Right cardiac atrium (tissue), 5 donors: ENCODE measurements at regions not wholly inside any gene's neighbourhood (a gene's known extent, or its start where the extent isn't known, plus 50 kb on each side); places are given as distances from the start of the nearest gene placed in this dataset.

Experiments
- ATAC-seq, 2 donors: fragments of 200-7000 bp; cut with Tn5 transposase; one replicate each; pipeline versions ENCODE4 v1.8.0 to v1.9.1; 2020; ENCODE audit warnings: moderate library complexity in 2 of 2, mild to moderate bottlenecking in 1 of 2
- DNase-seq, 3 donors: peaks; one replicate each; pipeline ENCODE4 v3.0.0-alpha.2; 2020
- H3K27ac ChIP-seq: one replicate; pipeline ENCODE4 v1.5.1; 2013; ENCODE audit warnings: mild to moderate bottlenecking, low read length, control low read depth, moderate library complexity
- H3K27me3 ChIP-seq: one replicate; pipeline ENCODE4 v1.6.1; 2013; ENCODE audit not compliant: control insufficient read depth, insufficient read depth
- H3K4me1 ChIP-seq: one replicate; pipeline ENCODE4 v1.6.1; 2013; ENCODE audit warnings: low read length; ENCODE audit not compliant: control insufficient read depth, insufficient read depth
- H3K4me3 ChIP-seq: one replicate; pipeline ENCODE4 v1.5.1; 2013; ENCODE audit warnings: low read length, control low read depth
- H3K9me3 ChIP-seq: one replicate; pipeline ENCODE4 v1.6.1; 2013; ENCODE audit warnings: low read length; ENCODE audit not compliant: control insufficient read depth
- WGBS: extraction: QIAGEN DNeasy Blood & Tissue Kit; methylation state at CpG from one replicate; pipeline ENCODE4 v1.1.7; 2013; 5-methylcytosine and 5-hydroxymethylcytosine counted together
- intact Hi-C, 4 donors: fragments of 100-400 bp; cut with DNase I; formaldehyde crosslinking; loops; one replicate each; pipeline versions ENCODE4 v1.11.0 to v1.14.0; 2022 to 2023
- donor health status: healthy with polysubstance abuse.
- donor health status: DM: no; HTN: yes; CAD: no.
- donor health status: DM: no; HTN: no; CAD: no.
- donor health status: DM: no; HTN: yes; CAD: no; lungs with severe emphysema.
- donor health status: DM: yes; HTN: yes; CAD: no.

DNA sequence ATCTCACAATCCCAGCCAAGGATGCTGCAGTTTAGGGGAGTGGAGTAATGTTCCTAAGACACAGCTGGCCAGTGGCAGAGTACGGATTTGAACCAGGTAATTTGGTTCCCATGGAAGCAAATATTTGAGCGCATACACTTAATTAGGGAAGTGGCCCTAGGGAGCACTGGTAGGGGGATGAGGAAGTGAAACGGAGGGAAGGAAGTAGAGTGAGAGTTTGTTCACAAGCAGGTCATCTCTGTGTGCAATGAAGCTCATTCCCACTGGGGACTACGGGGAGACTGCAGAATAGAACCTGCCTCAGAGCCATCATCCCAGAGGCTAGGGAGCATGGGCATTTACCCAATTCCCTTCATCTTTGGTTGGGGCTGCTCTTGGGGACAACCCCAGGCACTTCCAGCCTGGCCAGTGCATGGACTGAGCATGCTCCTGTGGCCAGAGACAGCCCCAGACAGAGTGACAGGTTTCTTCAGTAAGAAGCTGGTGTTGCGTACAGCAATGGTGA is 317.2 kb upstream of the PROK2 start:
- ATAC-seq (peak; percentile 27 to 45), DNase-seq (no peak)
- no peak overlapping the region for H3K4me3 ChIP-seq
- intact Hi-C loops = no loop called here
- WGBS = 60% methylated on average over 5 of the region's 5 CpGs
- no peak overlapping the region for H3K27ac ChIP-seq
- H3K9me3 ChIP-seq = no peaks in the 10 kb centered on the region
- H3K4me1 ChIP-seq = peaks cover 2% of the 10 kb centered on the region
- H3K27me3 ChIP-seq = no peaks in the 10 kb centered on the region

DNA sequence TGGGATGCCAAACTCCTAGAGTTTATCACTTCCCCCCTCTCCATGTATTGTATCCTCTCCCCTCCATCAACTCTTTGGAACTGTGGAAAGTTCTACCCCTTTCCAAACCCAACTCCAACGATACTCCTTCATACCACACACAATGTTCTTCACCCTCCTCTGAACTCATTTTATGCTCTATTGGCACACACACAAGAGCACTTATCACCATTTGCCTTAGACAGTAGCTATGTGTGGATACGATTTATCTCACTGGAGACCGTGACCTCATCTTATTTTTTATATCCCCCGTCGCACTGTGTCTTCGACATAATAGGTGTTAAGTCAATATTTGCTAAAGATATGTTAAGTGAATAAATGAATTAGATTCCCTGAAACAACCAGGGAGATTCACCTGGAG is 316.5 kb upstream of the PROK2 start:
- intact Hi-C loops = no loop called here
- no peak overlapping the region for H3K27ac ChIP-seq
- H3K4me3 ChIP-seq = no peak overlapping the region
- peaks cover 2% of the 10 kb centered on the region for H3K4me1 ChIP-seq
- 32% methylated on average over 6 of the region's 6 CpGs for WGBS
- DNase-seq (no peak), ATAC-seq (peak in 1 of 2 donors; percentile 8)
- H3K9me3 ChIP-seq = no peaks in the 10 kb centered on the region
- H3K27me3 ChIP-seq = no peaks in the 10 kb centered on the region

DNA sequence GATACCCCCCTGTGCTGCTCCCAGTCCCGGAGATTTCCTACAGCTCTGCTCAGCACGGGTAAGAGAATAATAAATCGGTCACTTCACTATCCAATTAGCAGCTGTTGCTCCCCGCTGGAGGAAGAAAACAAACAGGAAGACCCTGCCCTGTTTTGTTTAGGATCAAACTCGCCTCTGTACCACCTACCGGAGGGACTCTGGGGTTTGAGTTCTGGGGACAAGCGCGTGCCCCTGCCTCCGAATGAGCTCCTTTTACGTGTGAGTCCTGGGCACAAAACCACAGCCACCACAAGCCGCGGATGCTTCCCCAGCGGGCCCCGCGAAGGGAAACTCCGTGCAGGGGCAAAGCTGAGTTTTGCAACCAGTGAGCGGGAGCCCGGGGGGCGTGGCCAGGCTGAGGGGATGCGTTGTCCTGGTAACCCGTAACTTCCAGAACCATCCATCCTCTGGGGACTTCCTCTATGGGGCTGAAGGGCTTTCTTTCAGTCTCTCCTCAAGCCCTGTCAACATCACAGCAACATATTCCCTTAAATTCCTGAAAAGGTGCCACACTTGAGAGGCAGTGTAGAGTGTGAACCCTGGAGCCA is 315.7 kb upstream of the PROK2 start:
- peak; percentile 87 to 95 (median 92) for DNase-seq
- H3K27me3 ChIP-seq = no peaks in the 10 kb centered on the region
- ATAC-seq = peak; percentile 88 to 89
- H3K4me3 ChIP-seq = peak overlapping the region; percentile 47
- WGBS = 2% methylated on average over 21 of the region's 21 CpGs
- no peaks in the 10 kb centered on the region for H3K9me3 ChIP-seq
- intact Hi-C loops = no loop called here
- no peak overlapping the region for H3K27ac ChIP-seq
- peaks cover 2% of the 10 kb centered on the region for H3K4me1 ChIP-seq

DNA sequence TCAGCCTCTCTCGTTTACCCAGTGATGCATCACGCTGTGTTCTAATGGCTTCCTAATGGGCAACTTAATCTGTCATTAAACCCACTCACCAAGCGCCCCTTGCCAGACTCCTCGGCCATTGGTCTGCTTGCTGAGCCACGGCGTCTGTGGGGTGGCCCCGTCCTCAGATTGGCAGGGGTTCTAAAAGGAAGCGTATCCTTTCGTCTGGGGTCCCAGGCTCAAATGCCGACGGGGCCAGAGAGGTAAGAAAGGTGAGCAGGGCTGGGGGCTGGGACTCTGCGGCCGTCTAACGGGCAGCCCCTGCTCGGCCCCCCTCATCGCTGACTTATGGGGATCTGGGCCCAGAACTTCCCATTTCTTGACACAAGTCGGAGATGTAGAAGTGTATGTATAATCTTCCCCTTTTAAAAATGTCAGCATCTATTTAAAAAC is 315.1 kb upstream of the PROK2 start:
- ATAC-seq (peak in 1 of 2 donors; percentile 28), DNase-seq (peak in 1 of 3 donors; percentile 60)
- 40% methylated on average over 17 of the region's 17 CpGs for WGBS
- intact Hi-C loops = no loop called here
- Histone ChIP-seq H3K27me3 (no peaks in the 10 kb centered on the region), H3K9me3 (no peaks in the 10 kb centered on the region), H3K4me1 (peaks cover 2% of the 10 kb centered on the region), H3K27ac (no peak overlapping the region), H3K4me3 (peak overlapping the region; percentile 47)

DNA sequence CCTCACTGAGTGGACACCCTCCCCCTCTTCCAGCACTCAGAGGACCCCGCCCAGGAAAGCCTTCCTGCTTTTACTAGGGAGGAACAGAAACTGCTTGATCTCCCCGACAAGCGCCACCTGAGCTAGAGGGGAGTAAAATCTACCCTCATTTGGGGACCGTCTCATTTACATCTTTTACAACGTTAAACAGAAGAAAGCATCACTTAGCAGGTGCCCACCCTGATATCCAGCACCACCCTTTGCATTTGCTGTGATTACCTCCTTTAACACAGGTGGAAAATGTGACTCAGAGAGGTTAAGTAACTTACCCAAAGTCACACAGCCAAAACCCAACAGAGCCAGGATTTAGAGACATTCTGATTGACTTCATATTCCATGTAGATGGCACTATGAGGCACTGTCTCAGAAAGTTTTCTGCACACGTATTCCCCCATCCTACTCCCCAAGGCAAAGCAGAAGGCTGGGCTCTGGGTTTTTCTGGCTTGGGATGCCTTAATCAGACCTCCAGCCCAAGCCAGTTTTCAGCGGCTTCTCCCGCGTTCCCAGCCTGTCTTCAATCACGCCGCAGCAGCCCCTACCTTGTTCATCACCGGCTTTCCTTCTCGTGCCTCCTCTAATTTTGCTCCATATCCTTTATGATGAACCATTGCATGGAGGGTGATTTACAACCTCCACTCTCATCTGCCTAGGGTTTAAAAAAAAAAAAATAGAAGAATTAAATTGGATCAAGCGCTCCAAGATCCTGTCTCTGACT is 314.6 kb upstream of the PROK2 start:
- ATAC-seq = no peak
- Histone ChIP-seq H3K27ac (no peak overlapping the region), H3K9me3 (no peaks in the 10 kb centered on the region), H3K27me3 (no peaks in the 10 kb centered on the region), H3K4me1 (peaks cover 2% of the 10 kb centered on the region), H3K4me3 (no peak overlapping the region)
- intact Hi-C loops = no loop called here
- 79% methylated on average over 14 of the region's 14 CpGs for whole genome bisulfite sequencing
- no peak for DNase-seq

DNA sequence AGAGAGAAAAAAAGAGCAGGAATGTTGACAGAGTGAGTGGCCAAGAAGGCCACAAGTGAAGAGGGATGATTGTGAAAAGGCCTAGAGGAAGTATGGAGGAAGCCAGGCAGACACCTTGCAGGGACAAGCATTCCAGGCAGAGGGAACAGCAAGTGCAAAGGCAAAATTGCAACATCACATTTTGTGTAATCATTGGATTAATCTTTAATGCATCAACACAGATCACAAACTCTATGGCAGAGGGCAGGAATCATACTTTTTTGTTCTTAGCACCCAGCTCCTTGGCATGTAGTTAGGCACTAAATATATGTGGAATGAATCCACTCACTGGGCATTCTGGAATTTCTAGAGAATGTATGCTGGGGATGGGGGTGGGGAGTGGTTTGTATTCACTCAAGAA is 312.1 kb upstream of the PROK2 start:
- ATAC-seq = no peak
- no peaks in the 10 kb centered on the region for H3K9me3 ChIP-seq
- intact Hi-C loops = no loop called here
- no peak overlapping the region for H3K4me3 ChIP-seq
- no peak overlapping the region for H3K27ac ChIP-seq
- H3K4me1 ChIP-seq = peaks cover 2% of the 10 kb centered on the region
- H3K27me3 ChIP-seq = no peaks in the 10 kb centered on the region
- DNase-seq = no peak

DNA sequence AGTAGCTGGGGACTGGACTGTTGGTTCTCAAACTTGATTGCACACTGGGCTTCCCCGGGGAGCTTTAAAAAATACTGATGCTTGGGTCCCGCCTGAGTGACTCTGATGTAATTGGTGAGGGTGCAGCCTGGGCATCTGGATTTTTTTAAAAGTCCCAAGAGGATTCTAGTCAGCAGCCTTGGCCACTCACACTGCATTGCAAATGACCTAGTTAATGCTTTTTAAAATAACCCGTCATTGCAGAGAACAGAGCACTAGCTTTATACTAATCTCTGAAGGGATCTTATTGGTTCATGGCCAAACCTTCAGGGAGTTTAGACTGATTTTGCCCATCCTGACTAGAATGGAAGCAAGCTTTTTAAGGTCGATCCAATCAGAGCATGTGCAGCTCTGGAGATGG is 310.6 kb upstream of the PROK2 start:
- WGBS = 69% methylated on average over 4 of the region's 4 CpGs
- H3K4me3 ChIP-seq = no peak overlapping the region
- H3K27me3 ChIP-seq = no peaks in the 10 kb centered on the region
- H3K9me3 ChIP-seq = no peaks in the 10 kb centered on the region
- H3K4me1 ChIP-seq = no peaks in the 10 kb centered on the region
- no peak for DNase-seq
- intact Hi-C loops = no loop called here
- no peak for ATAC-seq
- no peak overlapping the region for H3K27ac ChIP-seq

DNA sequence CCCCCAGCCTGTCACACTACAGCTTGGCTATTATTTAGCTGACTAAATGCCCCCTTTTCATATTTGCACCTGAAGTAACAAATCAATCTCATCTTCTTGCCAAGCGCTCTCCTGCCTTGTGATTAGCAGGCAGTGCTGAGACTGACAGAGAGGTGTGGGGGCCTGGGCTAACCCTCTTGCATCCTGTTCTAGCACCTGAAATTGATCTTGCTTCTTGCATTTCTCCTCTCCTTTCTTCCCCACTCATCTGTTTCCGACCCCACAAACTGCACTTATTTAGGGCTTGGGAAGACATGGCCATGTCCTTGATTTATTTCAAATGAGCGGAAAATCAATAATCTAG is 309.0 kb upstream of the PROK2 start:
- no peaks in the 10 kb centered on the region for H3K27me3 ChIP-seq
- no peak overlapping the region for H3K4me3 ChIP-seq
- no peaks in the 10 kb centered on the region for H3K9me3 ChIP-seq
- no peak for ATAC-seq
- no peak for DNase-seq
- intact Hi-C loops = no loop called here
- 93% methylated on average over 3 of the region's 3 CpGs for WGBS
- no peak overlapping the region for H3K27ac ChIP-seq
- no peaks in the 10 kb centered on the region for H3K4me1 ChIP-seq

DNA sequence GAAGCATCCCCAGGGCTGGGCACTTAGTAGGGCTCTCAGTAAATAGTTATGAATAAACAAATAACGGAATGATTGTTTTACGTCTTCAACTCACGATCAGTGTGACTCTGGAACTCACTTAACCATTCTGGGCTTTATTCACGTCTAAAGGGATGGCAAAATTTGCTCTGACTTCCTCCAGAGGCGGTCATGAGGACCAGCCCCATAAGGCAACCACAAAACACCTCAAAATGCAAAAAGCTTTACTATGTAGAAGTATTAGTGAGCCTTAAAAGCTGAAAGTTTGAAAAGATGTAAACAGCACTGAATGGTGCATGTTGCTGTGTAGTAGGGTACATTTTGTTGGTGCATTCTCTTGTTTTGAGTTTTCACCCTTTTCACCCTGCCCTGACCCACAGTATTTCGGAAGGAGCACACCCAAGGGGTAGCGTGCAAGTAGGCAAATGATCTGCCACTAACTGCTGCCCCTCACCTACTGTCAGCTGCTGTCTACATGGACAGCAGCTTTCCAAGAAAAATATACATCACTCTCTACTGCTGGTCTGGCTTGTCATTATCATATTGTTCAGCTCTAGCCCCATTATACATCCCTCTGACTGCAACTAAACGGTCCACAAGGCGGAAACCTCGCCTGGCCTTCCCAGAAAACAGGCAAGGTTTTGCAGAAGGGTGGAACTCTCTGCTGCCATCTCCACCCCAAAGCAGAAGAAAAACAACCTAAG is 308.5 kb upstream of the PROK2 start:
- DNase-seq (no peak), ATAC-seq (no peak)
- Histone ChIP-seq H3K4me1 (no peaks in the 10 kb centered on the region), H3K27ac (no peak overlapping the region), H3K9me3 (no peaks in the 10 kb centered on the region), H3K4me3 (no peak overlapping the region), H3K27me3 (no peaks in the 10 kb centered on the region)
- intact Hi-C loops = no loop called here
- 86% methylated on average over 10 of the region's 10 CpGs for WGBS

DNA sequence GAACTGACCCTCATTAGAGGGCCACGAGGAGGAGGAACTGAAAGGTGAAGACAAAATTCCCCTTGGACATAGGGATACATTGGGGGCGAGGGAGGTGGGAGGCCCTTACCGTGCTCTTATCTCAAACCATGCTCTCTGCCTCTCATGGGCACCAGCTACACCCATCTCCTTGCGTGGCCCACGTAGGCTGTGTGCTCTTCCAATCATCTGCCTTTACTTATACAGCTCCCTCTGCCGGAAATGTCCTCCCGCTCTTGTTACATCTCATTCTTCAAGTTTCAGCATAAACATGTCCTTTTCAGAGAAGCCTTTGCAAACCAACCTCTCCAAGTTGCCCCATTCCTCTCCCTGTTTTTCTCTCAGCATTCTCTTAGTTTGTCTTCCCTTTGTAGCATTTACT is 307.8 kb upstream of the PROK2 start:
- Histone ChIP-seq H3K9me3 (no peaks in the 10 kb centered on the region), H3K27me3 (no peaks in the 10 kb centered on the region), H3K4me1 (no peaks in the 10 kb centered on the region), H3K4me3 (no peak overlapping the region), H3K27ac (no peak overlapping the region)
- intact Hi-C loops = no loop called here
- no peak for DNase-seq
- WGBS = 92% methylated on average over 7 of the region's 7 CpGs
- ATAC-seq = no peak

DNA sequence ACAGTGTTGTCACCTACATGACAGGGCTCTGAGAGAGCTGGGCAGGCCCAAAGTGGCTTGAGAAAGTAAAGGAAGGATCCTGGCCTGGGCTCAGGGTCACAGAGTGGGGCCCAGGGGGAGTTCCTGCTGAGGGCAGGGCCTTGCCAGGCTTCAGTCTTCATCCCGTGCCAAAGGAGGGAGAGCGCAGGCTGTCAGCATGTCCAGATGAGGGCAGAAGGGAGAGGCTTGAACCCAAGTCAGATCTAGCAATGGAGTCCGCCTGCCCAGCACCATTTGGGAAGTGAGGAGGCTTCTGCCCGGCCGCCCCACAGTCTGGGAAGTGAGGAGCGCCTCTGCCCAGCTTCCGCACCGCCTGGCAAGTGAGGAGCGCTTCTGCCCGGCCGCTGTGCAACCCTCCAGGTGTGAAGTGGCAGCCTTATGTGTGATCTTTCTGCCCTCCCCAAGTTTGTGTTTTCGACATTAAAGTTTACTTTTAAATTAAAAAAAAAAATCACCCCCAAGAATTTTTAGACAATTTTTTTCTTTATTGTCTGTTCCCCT is 303.6 kb upstream of the PROK2 start:
- Histone ChIP-seq H3K4me1 (no peaks in the 10 kb centered on the region), H3K27me3 (no peaks in the 10 kb centered on the region), H3K27ac (no peak overlapping the region), H3K9me3 (no peaks in the 10 kb centered on the region), H3K4me3 (no peak overlapping the region)
- intact Hi-C loops = no loop called here
- no peak for ATAC-seq
- 95% methylated on average over 12 of the region's 12 CpGs for WGBS
- no peak for DNase-seq
